ENCODE measurements at regions not wholly inside any gene's neighbourhood (a gene's known extent, or its start where the extent isn't known, plus 50 kb on each side); places are given as distances from the start of the nearest gene placed in this dataset.

DNA sequence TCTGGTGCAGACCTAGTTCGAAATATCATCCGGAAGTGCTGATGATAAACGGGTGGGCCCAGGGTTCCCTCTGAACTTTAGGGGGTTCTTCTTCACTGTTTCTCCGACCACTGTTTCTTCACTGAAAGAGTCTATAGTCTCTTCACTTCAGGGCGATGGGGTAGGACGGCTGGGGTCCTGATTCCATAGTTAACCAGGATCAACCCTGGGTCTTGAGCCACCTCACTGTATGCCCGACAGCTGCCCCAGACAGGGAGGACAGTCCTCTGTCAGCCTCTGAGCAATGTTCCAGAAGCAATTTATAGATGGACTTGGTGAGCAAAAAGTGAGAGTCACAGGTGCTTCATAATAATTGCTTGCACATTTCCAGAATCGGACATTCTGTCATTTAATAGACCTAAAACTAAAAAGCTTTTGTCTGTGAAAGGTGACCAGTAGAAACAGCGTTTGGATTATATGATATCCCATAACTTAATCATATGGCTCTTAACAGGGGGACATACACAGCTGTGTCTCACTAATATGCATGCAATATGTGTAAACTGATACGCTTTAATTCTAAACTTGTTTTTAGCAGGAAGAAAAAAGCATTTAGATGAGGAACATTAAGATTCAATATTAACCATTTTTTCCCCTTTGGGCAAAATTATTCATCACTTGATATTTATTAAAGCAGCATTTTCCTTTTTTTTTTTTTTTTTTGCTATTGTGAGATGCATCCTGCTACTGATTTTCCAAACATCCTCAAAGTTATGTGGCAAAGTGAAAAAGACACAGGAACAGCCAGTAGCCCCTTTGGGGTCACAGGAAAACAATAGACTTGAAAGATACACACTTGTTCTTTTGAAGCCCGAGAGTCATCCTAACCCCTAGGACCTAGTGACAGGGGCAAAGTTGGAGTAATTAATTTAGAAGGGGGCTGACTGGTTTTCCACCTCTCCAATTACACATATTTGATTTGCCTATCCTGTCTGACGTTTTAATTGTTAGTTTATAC is 277.0 kb downstream of the ZNF536 start:
- Histone ChIP-seq H3K4me3 (no peak overlapping the region), H3K27me3 (peaks cover 0 to 79% (median 46%) of the 10 kb centered on the region in 7 donors), H3K9me3 (no peaks in the 10 kb centered on the region), H3K4me1 (no peaks in the 10 kb centered on the region), H3K27ac (no peak overlapping the region), H3K36me3 (no peaks in the 10 kb centered on the region)
- 72 to 79% methylated on average over 12 of the region's 12 CpGs for WGBS, 2 donors
- DNase-seq (no peak), ATAC-seq (no peak)
- TF ChIP-seq, protein P1, sequence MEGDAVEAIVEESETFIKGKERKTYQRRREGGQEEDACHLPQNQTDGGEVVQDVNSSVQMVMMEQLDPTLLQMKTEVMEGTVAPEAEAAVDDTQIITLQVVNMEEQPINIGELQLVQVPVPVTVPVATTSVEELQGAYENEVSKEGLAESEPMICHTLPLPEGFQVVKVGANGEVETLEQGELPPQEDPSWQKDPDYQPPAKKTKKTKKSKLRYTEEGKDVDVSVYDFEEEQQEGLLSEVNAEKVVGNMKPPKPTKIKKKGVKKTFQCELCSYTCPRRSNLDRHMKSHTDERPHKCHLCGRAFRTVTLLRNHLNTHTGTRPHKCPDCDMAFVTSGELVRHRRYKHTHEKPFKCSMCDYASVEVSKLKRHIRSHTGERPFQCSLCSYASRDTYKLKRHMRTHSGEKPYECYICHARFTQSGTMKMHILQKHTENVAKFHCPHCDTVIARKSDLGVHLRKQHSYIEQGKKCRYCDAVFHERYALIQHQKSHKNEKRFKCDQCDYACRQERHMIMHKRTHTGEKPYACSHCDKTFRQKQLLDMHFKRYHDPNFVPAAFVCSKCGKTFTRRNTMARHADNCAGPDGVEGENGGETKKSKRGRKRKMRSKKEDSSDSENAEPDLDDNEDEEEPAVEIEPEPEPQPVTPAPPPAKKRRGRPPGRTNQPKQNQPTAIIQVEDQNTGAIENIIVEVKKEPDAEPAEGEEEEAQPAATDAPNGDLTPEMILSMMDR (IDR thresholded peaks at IDR 0.05) = no peak
- intact Hi-C loops (cut with DNase I) = loop anchor here in 1 of 10 donors (5.0 kb wide), 1 partner anchor 427 kb away; no protein-coding TSS in a partner anchor

DNA sequence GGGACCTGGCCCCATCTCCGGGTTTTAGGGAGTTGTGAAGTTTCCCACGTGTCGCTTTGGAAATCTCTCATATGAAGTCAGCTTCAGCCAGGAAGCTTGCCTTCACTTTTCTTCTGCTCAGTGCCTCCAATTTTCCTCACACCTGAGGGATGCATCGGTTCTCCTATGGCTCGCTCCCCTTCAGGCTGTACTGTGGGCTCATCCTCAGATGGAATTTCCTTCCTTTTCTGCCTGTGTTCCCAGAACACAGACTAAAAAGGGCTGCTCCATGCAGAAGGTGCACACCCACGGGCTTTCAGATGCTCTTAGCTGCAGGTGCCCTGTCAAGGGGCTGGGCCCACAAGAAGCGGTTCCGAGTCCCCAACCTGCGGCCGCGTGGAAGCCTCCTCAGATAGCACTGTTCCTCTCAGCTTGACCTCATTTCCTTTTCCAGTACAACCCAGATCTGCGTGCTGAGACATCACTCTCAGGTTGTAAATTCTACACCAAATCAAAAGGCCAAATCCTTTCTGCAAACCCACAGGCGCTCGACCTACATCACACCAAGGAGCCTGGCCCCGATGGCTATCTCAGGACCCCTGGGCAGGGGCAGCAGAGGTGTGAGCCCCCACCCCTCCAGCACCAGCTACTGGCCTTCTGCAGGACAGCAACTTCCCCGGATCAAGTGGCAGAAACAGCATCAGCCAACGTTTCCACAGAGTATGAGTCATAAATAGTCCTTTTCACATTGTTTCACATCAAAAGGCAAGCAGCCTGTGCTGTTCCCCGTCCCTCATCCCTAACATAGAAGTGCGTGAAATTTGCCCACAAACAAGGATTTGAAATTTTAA is 275.9 kb downstream of the ZNF536 start:
- H3K27ac ChIP-seq = no peak overlapping the region
- intact Hi-C loops (cut with DNase I) = loop anchor here in 1 of 10 donors (5.0 kb wide), 1 partner anchor 426 kb away; no protein-coding TSS in a partner anchor
- H3K4me1 ChIP-seq = no peaks in the 10 kb centered on the region
- H3K9me3 ChIP-seq = no peaks in the 10 kb centered on the region
- TF ChIP-seq, protein P1 (IDR thresholded peaks at IDR 0.05) = no peak
- ATAC-seq = no peak
- H3K4me3 ChIP-seq = no peak overlapping the region
- peaks cover 0 to 68% (median 37%) of the 10 kb centered on the region in 7 donors for H3K27me3 ChIP-seq
- no peaks in the 10 kb centered on the region for H3K36me3 ChIP-seq
- DNase-seq = no peak
- 44 to 47% methylated on average over 19 of the region's 19 CpGs for WGBS, 2 donors

DNA sequence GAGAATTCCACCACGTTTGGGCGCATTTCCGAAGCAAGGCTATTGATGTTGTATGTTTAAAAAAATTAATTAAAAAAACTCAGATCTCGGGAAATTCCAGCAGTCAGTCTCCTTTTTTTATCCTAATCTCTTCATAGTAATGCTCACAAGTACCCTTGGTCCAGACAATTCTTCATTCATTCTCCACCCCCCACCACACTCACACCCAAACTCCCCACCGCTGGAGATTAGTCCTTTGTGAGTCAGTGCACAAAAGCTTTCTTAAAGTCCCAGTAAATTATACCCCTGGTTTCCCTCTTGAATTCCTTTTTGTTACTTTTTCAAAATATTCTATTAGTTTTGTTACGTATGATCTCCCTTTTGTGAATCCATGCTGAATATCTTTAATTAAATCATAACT is 274.6 kb downstream of the ZNF536 start:
- H3K4me1 ChIP-seq = no peaks in the 10 kb centered on the region
- no peaks in the 10 kb centered on the region for H3K9me3 ChIP-seq
- ATAC-seq (no peak), DNase-seq (no peak)
- no peak overlapping the region for H3K4me3 ChIP-seq
- intact Hi-C loops (cut with DNase I) = loop anchor here in 1 of 10 donors (5.0 kb wide), 1 partner anchor 425 kb away; no protein-coding TSS in a partner anchor
- H3K36me3 ChIP-seq = no peaks in the 10 kb centered on the region
- TF ChIP-seq, protein P1 (IDR thresholded peaks at IDR 0.05) = no peak
- no peak overlapping the region for H3K27ac ChIP-seq
- H3K27me3 ChIP-seq = peaks cover 0 to 65% (median 37%) of the 10 kb centered on the region in 7 donors
- 72 to 79% methylated on average over 6 of the region's 6 CpGs for WGBS, 2 donors
